Right ventricle myocardium superior (tissue), 1 donor: ENCODE measurements at regions not wholly inside any gene's neighbourhood (a gene's known extent, or its start where the extent isn't known, plus 50 kb on each side); places are given as distances from the start of the nearest gene placed in this dataset.

ENCODE experiments used
- ATAC-seq: fragments of 200-7000 bp; cut with Tn5 transposase; one replicate; pipeline ENCODE4 v1.9.1; 2020; ENCODE audit warnings: mild to moderate bottlenecking; ENCODE audit not compliant: poor library complexity
- DNase-seq: peaks from one replicate; pipeline ENCODE4 v3.0.0-alpha.2; 2020
- intact Hi-C: fragments of 100-400 bp; cut with DNase I; formaldehyde crosslinking; loops from one replicate; pipeline ENCODE4 v1.11.2; 2022
- donor health status: DM: no; HTN: yes; CAD: no; lungs with severe emphysema.

GRCh38 chr2:224325941-224326340 is 76.0 kb downstream of the FAM124B start:
- ATAC-seq: no peak
- peak; percentile 43 for DNase-seq
- intact Hi-C loops: no loop called here

GRCh38 chr2:224324604-224325003 is 77.3 kb downstream of the FAM124B start:
- DNase-seq (no peak), ATAC-seq (no peak)
- intact Hi-C loops: no loop called here

- DNase-seq: no peak
- intact Hi-C loops: no loop called here
- no peak for ATAC-seq
These were observed 81.2 kb downstream of the FAM124B start for GRCh38 chr2:224320660-224321059.

- intact Hi-C loops: no loop called here
- ATAC-seq (no peak), DNase-seq (no peak)
These were observed 82.2 kb downstream of the FAM124B start for GRCh38 chr2:224319750-224320149.

GRCh38 chr2:224312741-224313140 is 89.2 kb downstream of the FAM124B start:
- intact Hi-C loops: no loop called here
- no peak for ATAC-seq
- no peak for DNase-seq

GRCh38 chr2:224310943-224311625 is 90.8 kb downstream of the FAM124B start:
- intact Hi-C loops: no loop called here
- ATAC-seq: no peak
- no peak for DNase-seq

- DNase-seq (no peak), ATAC-seq (no peak)
- intact Hi-C loops: no loop called here
These were observed 92.7 kb downstream of the FAM124B start for GRCh38 chr2:224309176-224309575.

- no peak for ATAC-seq
These were observed 93.5 kb downstream of the FAM124B start for GRCh38 chr2:224308272-224308911.

GRCh38 chr2:224302952-224303351 is 99.0 kb downstream of the FAM124B start:
- ATAC-seq (no peak), DNase-seq (no peak)
- intact Hi-C loops: no loop called here

More at GRCh38 chr2:224308272-224308911, 93.5 kb downstream of the FAM124B start:
- DNase-seq: no peak
- intact Hi-C loops: no loop called here

- ATAC-seq (no peak), DNase-seq (no peak)
- intact Hi-C loops: no loop called here
These were observed 107.9 kb downstream of the FAM124B start for GRCh38 chr2:224293976-224294375.

- no peak for ATAC-seq
- intact Hi-C loops: no loop called here
- DNase-seq: no peak
These were observed 114.4 kb downstream of the FAM124B start for GRCh38 chr2:224287531-224287930.

- DNase-seq (no peak), ATAC-seq (no peak)
- intact Hi-C loops: no loop called here
These were observed 115.0 kb downstream of the FAM124B start for GRCh38 chr2:224286923-224287322.

GRCh38 chr2:224284134-224284946 is 117.6 kb downstream of the FAM124B start:
- DNase-seq (no peak), ATAC-seq (no peak)
- intact Hi-C loops: loop anchor here (2.0 kb wide), 1 partner anchor 288 kb away; no protein-coding TSS in a partner anchor

- ATAC-seq (no peak), DNase-seq (no peak)
- intact Hi-C loops: no loop called here
These were observed 118.4 kb downstream of the FAM124B start for GRCh38 chr2:224283466-224283965.

GRCh38 chr2:224281374-224281773 is 120.5 kb downstream of the FAM124B start:
- intact Hi-C loops: no loop called here
- ATAC-seq (no peak), DNase-seq (no peak)

- ATAC-seq: no peak
- intact Hi-C loops: no loop called here
- no peak for DNase-seq
These were observed 123.4 kb downstream of the FAM124B start for GRCh38 chr2:224278531-224278930.

GRCh38 chr2:224276251-224276650 is 125.7 kb downstream of the FAM124B start:
- ATAC-seq (no peak), DNase-seq (no peak)
- intact Hi-C loops: no loop called here

GRCh38 chr2:224272237-224272910 is 129.5 kb downstream of the FAM124B start:
- intact Hi-C loops: no loop called here
- ATAC-seq (no peak), DNase-seq (no peak)

GRCh38 chr2:224271617-224272236 is 130.2 kb downstream of the FAM124B start:
- intact Hi-C loops: no loop called here
- ATAC-seq (no peak), DNase-seq (no peak)
